Brain microvascular endothelial cell (primary cell): ENCODE measurements at regions not wholly inside any gene's neighbourhood (a gene's known extent, or its start where the extent isn't known, plus 50 kb on each side); places are given as distances from the start of the nearest gene placed in this dataset.

Source experiments
- DNase-seq: peaks from one replicate; pipeline ENCODE4 v3.0.0-alpha.2; 2020
- H3K27ac ChIP-seq: fragments of 250-450 bp; sonication (Bioruptor Pico); 2 replicates; pipeline ENCODE4 v1.5.1; 2020; ENCODE audit warnings: mild to moderate bottlenecking, moderate library complexity
- H3K27me3 ChIP-seq: fragments of 250-450 bp; sonication (Bioruptor Pico); replicated peaks from 2 replicates; pipeline ENCODE4 v1.5.1; 2020; ENCODE audit warnings: mild to moderate bottlenecking
- H3K36me3 ChIP-seq: fragments of 250-450 bp; sonication (Bioruptor Pico); replicated peaks from 2 replicates; pipeline ENCODE4 v1.5.1; 2020; ENCODE audit warnings: mild to moderate bottlenecking
- H3K4me3 ChIP-seq: 2 replicates; pipeline ENCODE4 v1.5.1; 2011; ENCODE audit warnings: low read depth, mild to moderate bottlenecking, control low read depth, low read length, moderate library complexity
- in situ Hi-C: cut with HindIII; loops from 2 replicates; pipeline ENCODE4 v1.10.0; 2017; ENCODE audit warnings: low sequenced_read_pairs, low pct_ligation_motif_present
- TF ChIP-seq, protein P1 (sequence below): IDR thresholded peaks from 2 replicates; pipeline ENCODE4 v1.5.1; 2011; ENCODE audit warnings: low read depth, mild to moderate bottlenecking, moderate library complexity, low read length, control low read depth, inconsistent platforms; ENCODE audit errors: missing control alignments

DNA sequence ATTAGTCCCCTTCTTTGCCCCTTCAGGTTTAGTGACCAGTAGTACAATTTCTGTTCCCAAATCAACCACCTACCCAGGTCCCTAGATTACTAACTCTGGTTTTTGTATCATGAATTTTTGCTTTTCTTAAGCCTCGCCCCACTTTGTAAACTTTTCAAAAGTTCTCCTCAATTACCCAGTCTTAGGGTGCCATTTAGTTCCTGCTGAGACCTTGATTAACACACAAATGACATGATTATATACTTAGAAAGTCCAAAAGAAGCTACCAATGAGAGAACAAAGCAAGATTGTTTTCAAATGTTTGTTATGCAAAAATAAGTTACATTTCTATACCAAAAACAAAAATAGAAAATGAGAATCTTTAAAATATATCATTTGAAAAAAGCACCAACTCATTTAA, 594.4 kb downstream of the SQOR start:
- Histone ChIP-seq H3K27ac (no peak overlapping the region), H3K4me3 (no peak overlapping the region), H3K36me3 (no peaks in the 10 kb centered on the region), H3K27me3 (no peaks in the 10 kb centered on the region)
- DNase-seq = no peak
- TF ChIP-seq, protein P1, sequence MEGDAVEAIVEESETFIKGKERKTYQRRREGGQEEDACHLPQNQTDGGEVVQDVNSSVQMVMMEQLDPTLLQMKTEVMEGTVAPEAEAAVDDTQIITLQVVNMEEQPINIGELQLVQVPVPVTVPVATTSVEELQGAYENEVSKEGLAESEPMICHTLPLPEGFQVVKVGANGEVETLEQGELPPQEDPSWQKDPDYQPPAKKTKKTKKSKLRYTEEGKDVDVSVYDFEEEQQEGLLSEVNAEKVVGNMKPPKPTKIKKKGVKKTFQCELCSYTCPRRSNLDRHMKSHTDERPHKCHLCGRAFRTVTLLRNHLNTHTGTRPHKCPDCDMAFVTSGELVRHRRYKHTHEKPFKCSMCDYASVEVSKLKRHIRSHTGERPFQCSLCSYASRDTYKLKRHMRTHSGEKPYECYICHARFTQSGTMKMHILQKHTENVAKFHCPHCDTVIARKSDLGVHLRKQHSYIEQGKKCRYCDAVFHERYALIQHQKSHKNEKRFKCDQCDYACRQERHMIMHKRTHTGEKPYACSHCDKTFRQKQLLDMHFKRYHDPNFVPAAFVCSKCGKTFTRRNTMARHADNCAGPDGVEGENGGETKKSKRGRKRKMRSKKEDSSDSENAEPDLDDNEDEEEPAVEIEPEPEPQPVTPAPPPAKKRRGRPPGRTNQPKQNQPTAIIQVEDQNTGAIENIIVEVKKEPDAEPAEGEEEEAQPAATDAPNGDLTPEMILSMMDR = no peak
- in situ Hi-C loops = no loop called here

- Histone ChIP-seq H3K27me3 (no peaks in the 10 kb centered on the region), H3K36me3 (no peaks in the 10 kb centered on the region), H3K27ac (no peak overlapping the region), H3K4me3 (no peak overlapping the region)
- in situ Hi-C loops = no loop called here
- no peak for DNase-seq
- TF ChIP-seq, protein P1 = no peak
These were observed 597.0 kb downstream of the SQOR start for GRCh38 chr15:46231786-46232185.

GRCh38 chr15:46232471-46232870, 597.6 kb downstream of the SQOR start:
- TF ChIP-seq, protein P1 = no peak
- Histone ChIP-seq H3K27me3 (no peaks in the 10 kb centered on the region), H3K4me3 (no peak overlapping the region), H3K36me3 (no peaks in the 10 kb centered on the region), H3K27ac (no peak overlapping the region)
- no peak for DNase-seq
- in situ Hi-C loops = no loop called here

- Histone ChIP-seq H3K36me3 (no peaks in the 10 kb centered on the region), H3K27me3 (no peaks in the 10 kb centered on the region), H3K27ac (no peak overlapping the region), H3K4me3 (no peak overlapping the region)
- no peak for DNase-seq
- in situ Hi-C loops = no loop called here
- TF ChIP-seq, protein P1 = no peak
These were observed 608.1 kb downstream of the SQOR start for GRCh38 chr15:46242935-46243334.

DNA sequence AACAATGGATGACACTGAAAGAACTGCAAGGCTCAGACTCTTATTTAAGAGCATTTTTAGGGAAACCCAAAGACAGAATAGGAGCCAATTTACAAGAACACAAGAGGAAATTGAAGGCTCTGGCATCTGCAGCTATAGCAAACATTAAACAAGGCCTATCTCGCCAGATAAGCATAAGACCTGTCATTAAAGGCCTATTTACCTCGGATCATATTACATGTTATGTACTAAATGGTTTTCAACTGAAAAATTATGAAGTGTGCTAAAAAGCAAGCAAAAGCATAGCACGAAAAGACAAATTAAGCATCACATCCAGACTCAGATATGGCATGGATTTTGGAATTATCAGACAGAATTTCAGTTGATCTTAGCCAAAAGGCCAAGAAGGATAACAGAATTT, 617.1 kb downstream of the SQOR start:
- TF ChIP-seq, protein P1 = no peak
- H3K27ac ChIP-seq = no peak overlapping the region
- DNase-seq = no peak
- H3K4me3 ChIP-seq = no peak overlapping the region
- no peaks in the 10 kb centered on the region for H3K36me3 ChIP-seq
- no peaks in the 10 kb centered on the region for H3K27me3 ChIP-seq
- in situ Hi-C loops = no loop called here

DNA sequence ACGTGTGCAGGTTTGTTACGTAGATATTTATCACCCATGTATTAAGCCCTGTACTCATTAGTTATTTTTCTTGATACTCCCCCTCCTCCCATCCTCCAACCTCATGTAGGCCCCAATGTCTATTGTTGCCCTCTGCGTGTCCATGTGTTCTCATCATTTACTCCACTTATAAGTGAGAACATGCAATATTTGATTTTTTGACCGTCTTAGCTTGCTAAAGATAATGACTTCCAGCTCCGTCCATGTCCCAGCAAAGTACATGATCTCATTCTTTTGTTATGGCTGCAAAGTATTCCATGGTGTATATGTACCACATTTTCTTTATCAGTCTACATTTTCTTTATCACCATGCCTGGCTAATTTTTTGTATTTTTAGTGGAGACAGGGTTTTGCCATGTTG, 623.2 kb downstream of the SQOR start:
- Histone ChIP-seq H3K36me3 (no peaks in the 10 kb centered on the region), H3K4me3 (no peak overlapping the region), H3K27ac (no peak overlapping the region), H3K27me3 (no peaks in the 10 kb centered on the region)
- TF ChIP-seq, protein P1 = no peak
- in situ Hi-C loops = no loop called here
- DNase-seq = no peak
